GM12875 (cell line): ENCODE measurements at regions not wholly inside any gene's neighbourhood (a gene's known extent, or its start where the extent isn't known, plus 50 kb on each side); places are given as distances from the start of the nearest gene placed in this dataset.

Experiments
- H3K4me3 ChIP-seq: one replicate; pipeline ENCODE4 v1.5.1; 2011; ENCODE audit warnings: low read depth, low read length, control low read depth
- CTCF ChIP-seq: IDR thresholded peaks from 2 replicates; pipeline ENCODE4 v1.5.1; 2011; ENCODE audit warnings: low read depth, mild to moderate bottlenecking, control low read depth, inconsistent platforms, low read length, moderate library complexity, borderline replicate concordance; ENCODE audit not compliant: insufficient read depth

DNA sequence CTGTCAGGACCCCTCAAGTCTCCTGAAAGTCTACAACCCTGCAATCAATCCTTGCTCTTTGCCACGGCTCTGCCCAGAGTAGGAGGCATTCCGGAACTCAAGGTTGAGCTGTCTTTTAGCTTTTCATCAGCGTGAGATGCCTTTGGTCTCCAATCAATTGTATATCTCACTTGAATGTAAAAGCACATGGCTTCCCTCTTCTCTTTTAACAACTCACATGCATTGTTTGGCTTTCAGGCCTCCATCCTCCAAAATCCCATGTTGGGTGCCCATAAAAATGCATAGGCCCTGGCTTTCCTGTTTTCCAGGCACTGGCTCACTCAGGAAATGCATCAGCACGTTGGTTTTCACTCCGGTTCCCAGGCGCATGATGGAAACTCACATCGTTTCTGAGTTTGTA lies 64.0 kb upstream of the FOXF1 start:
- no peak overlapping the region for H3K4me3 ChIP-seq
- no peak for TF ChIP-seq CTCF

DNA sequence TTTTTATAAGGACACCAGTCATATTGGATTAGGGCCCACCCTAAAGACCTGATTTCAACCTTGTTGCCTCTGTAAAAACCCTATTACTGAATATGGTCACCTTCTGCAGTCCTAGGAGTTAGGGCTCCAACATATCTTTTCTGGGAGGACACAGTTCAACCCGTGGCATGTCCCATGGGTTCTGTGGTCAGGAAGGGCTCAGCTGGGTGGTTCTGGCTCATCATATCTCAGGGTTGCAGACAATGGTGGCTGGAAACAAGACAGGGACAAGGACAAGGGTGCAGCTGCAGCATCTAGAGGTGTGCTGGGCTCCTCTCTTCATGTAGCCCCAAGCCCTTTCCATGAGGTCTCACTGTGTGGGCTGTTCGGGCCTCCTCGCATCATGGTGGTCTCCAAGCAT lies 63.1 kb upstream of the FOXF1 start:
- no peak overlapping the region for H3K4me3 ChIP-seq
- TF ChIP-seq CTCF = no peak

DNA sequence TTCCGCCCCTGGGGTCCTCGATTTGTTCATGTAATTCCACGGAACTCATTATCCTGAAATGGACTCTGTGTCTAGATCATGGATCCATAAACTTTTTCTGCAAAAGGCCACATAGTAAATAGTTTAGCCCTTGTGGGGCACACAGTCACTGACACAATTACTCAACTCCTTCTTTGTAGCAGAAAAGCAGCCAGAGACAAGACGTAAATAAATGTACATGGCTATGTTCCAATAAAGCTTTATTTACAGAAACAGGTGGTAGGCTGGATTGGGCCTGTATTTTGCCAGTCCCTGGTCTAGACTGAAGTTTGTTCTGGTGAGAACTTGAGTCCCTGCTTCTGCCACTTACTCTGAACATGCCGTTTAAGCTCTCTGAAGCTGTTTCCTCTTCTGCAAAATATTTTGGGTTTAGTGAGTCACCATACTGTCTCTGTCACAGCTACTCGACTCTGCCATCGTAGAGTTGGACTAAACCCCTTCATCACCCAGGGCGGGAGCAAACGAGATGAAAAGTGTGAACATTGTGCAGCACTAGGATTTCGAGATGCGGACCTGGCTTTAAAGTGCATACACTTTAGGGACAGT lies 61.9 kb upstream of the FOXF1 start:
- no peak overlapping the region for H3K4me3 ChIP-seq
- no peak for TF ChIP-seq CTCF

GRCh38 chr16:86449446-86450095 lies 60.8 kb upstream of the FOXF1 start:
- TF ChIP-seq CTCF = no peak

DNA sequence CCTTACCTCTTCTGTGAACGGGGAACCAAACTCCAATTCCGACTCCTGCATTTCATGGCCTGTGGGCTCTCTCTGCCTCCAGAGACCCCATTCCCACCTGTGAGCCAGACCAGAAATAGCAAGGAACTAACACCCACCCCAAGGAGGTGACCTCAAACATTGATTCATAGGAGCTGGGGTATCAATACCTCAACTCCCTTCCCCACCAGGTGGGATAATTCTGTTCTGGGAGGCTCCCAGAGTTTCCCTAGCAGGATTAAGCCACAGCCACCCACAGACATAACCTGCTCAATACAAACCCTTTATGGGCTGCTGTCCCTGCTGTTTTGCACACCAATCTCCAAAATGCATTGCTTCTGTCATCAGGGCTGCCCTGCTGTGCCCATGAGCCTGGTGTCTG lies 59.6 kb upstream of the FOXF1 start:
- TF ChIP-seq CTCF = no peak
- no peak overlapping the region for H3K4me3 ChIP-seq

More at GRCh38 chr16:86449446-86450095, 60.8 kb upstream of the FOXF1 start:
- H3K4me3 ChIP-seq = no peak overlapping the region

- H3K4me3 ChIP-seq = no peak overlapping the region
- no peak for TF ChIP-seq CTCF
These were observed 57.9 kb upstream of the FOXF1 start for GRCh38 chr16:86452451-86452850.

DNA sequence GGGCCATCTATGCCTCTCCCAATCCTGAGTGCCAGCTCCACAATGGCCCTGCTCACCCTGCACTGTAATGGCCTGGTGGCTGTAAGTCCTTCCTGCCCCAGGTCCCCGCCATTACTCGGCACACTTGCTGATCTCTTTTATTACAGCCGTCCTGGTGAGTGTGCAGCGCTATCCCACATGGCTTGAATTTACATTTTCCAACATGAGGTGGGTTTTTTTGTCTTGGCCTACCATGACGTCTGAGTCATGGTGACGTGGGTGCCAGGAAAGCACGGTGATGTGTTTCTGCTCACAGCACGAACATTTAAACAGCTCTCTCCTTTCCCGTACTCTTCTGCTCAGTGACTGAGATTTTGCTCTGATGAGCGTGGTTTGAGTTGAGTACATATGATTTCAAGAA lies 55.2 kb upstream of the FOXF1 start:
- TF ChIP-seq CTCF = no peak
- H3K4me3 ChIP-seq = no peak overlapping the region
